NCI-H1694 treated with DMSO at 0.1 percent for 48 hours (cell line): ENCODE measurements at regions not wholly inside any gene's neighbourhood (a gene's known extent, or its start where the extent isn't known, plus 50 kb on each side); places are given as distances from the start of the nearest gene placed in this dataset.

ENCODE experiments used
- DNase-seq: peaks from one replicate; lab custom pipeline; 2025; lab: John Stamatoyannopoulos, UW

GRCh38 chr4:77367638-77368037 lies 210.6 kb downstream of the CCNG2 start:
- no peak for DNase-seq

GRCh38 chr4:77372375-77372774 lies 215.4 kb downstream of the CCNG2 start:
- no peak for DNase-seq

GRCh38 chr4:77375866-77376607 lies 219.0 kb downstream of the CCNG2 start:
- no peak for DNase-seq

GRCh38 chr4:77376788-77377460 lies 219.9 kb downstream of the CCNG2 start:
- no peak for DNase-seq

- DNase-seq, result no peak
These were observed 221.5 kb upstream of the CXCL13 start for GRCh38 chr4:77384094-77384493.

GRCh38 chr4:77385124-77385969 lies 220.3 kb upstream of the CXCL13 start:
- peak; percentile 18 for DNase-seq

GRCh38 chr4:77393996-77394395 lies 211.6 kb upstream of the CXCL13 start:
- no peak for DNase-seq

GRCh38 chr4:77395481-77395880 lies 210.1 kb upstream of the CXCL13 start:
- DNase-seq, result no peak

GRCh38 chr4:77398256-77398655 lies 207.4 kb upstream of the CXCL13 start:
- DNase-seq, result no peak

GRCh38 chr4:77399831-77400230 lies 205.8 kb upstream of the CXCL13 start:
- no peak for DNase-seq

- no peak for DNase-seq
These were observed 191.9 kb upstream of the CXCL13 start for GRCh38 chr4:77413766-77414165.

- no peak for DNase-seq
These were observed 189.9 kb upstream of the CXCL13 start for GRCh38 chr4:77415689-77416088.

- no peak for DNase-seq
These were observed 187.3 kb upstream of the CXCL13 start for GRCh38 chr4:77418333-77418732.

- DNase-seq, result no peak
These were observed 174.8 kb upstream of the CXCL13 start for GRCh38 chr4:77430847-77431246.

GRCh38 chr4:77431546-77431945 lies 174.1 kb upstream of the CXCL13 start:
- DNase-seq, result no peak

GRCh38 chr4:77432717-77433417 lies 172.8 kb upstream of the CXCL13 start:
- no peak for DNase-seq

GRCh38 chr4:77433418-77433733 lies 172.2 kb upstream of the CXCL13 start:
- DNase-seq, result peak; percentile 37

GRCh38 chr4:77434299-77435092 lies 171.1 kb upstream of the CXCL13 start:
- DNase-seq, result no peak

GRCh38 chr4:77437079-77437478 lies 168.5 kb upstream of the CXCL13 start:
- no peak for DNase-seq

- no peak for DNase-seq
These were observed 167.1 kb upstream of the CXCL13 start for GRCh38 chr4:77438549-77438948.

- DNase-seq, result no peak
These were observed 161.7 kb upstream of the CXCL13 start for GRCh38 chr4:77443941-77444340.

- no peak for DNase-seq
These were observed 159.8 kb upstream of the CXCL13 start for GRCh38 chr4:77445823-77446222.
